ENCODE measurements at regions not wholly inside any gene's neighbourhood (a gene's known extent, or its start where the extent isn't known, plus 50 kb on each side); places are given as distances from the start of the nearest gene placed in this dataset.

GRCh38 chr16:86120201-86121192 lies 221.5 kb downstream of the IRF8 start:
- Histone ChIP-seq H3K4me1 (no peaks in the 10 kb centered on the region), H3K9me3 (no peaks in the 10 kb centered on the region), H3K27ac (no peak overlapping the region), H3K4me2 (no peak overlapping the region), H3K4me3 (no peak overlapping the region)
- FAIRE-seq (no peak), DNase-seq (ENCODE audit: low read depth in 1 of 2, low spot score in 1 of 2) (no peak), ATAC-seq (no peak)
- ChIA-PET POLR2A (no interaction called here), CTCF (no interaction called here)
- TF ChIP-seq, protein P1, sequence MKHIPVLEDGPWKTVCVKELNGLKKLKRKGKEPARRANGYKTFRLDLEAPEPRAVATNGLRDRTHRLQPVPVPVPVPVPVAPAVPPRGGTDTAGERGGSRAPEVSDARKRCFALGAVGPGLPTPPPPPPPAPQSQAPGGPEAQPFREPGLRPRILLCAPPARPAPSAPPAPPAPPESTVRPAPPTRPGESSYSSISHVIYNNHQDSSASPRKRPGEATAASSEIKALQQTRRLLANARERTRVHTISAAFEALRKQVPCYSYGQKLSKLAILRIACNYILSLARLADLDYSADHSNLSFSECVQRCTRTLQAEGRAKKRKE (CRISPR knock-in tag; IDR thresholded peaks at IDR 0.05; ENCODE audit: low read depth) = no peak
- TF ChIP-seq HES2 (IDR thresholded peaks at IDR 0.05) = no peak
- no peak for TF ChIP-seq RCOR1 (IDR thresholded peaks at IDR 0.05; ENCODE audit: low read depth, low read length)
- TF ChIP-seq NFE2L2 (conservative IDR thresholded peaks at IDR 0.05; ENCODE audit: low read length) = no peak
- no peak for TF ChIP-seq JUNB (IDR thresholded peaks at IDR 0.05)
- TF ChIP-seq REST (IDR thresholded peaks at IDR 0.05) = no peak
- TF ChIP-seq FOSL2 (IDR thresholded peaks at IDR 0.05) = no peak
- TF ChIP-seq FOSL2 (CRISPR knock-in tag; IDR thresholded peaks at IDR 0.05) = no peak
- no peak for TF ChIP-seq HMGXB4 (CRISPR knock-in tag; IDR thresholded peaks at IDR 0.05; ENCODE audit: borderline replicate concordance)
- TF ChIP-seq FOXS1 (CRISPR knock-in tag; IDR thresholded peaks at IDR 0.05) = no peak
- no peak for TF ChIP-seq HOXB5 (CRISPR knock-in tag; IDR thresholded peaks at IDR 0.05)
- TF ChIP-seq JUN (IDR thresholded peaks at IDR 0.05) = no peak
- TF ChIP-seq PBX3 (IDR thresholded peaks at IDR 0.05) = no peak
- TF ChIP-seq, protein P2, sequence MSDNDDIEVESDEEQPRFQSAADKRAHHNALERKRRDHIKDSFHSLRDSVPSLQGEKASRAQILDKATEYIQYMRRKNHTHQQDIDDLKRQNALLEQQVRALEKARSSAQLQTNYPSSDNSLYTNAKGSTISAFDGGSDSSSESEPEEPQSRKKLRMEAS (IDR thresholded peaks at IDR 0.05) = no peak
- TF ChIP-seq CBX2 (IDR thresholded peaks at IDR 0.05; ENCODE audit: borderline replicate concordance, low read depth) = no peak
- TF ChIP-seq MAZ (IDR thresholded peaks at IDR 0.05; ENCODE audit: borderline replicate concordance, low read depth, low read length) = no peak
- WGBS (ENCODE audit: missing lambda C conversion rate) = 16% methylated on average over 8 of the region's 8 CpGs

- TF ChIP-seq NR3C1 (IDR thresholded peaks at IDR 0.05) = no peak
- TF ChIP-seq PBX3 (IDR thresholded peaks at IDR 0.05) = no peak
- TF ChIP-seq GATA3 (IDR thresholded peaks at IDR 0.05; ENCODE audit: borderline replicate concordance) = no peak
- no peak for TF ChIP-seq BHLHE40 (IDR thresholded peaks at IDR 0.05; ENCODE audit: low read depth, low read length)
- no peak for TF ChIP-seq MAZ (IDR thresholded peaks at IDR 0.05; ENCODE audit: borderline replicate concordance, low read depth, low read length)
- DNase-seq (ENCODE audit: low read depth in 1 of 2, low spot score in 1 of 2) (no peak), ATAC-seq (no peak), FAIRE-seq (no peak)
- Histone ChIP-seq H3K4me3 (no peak overlapping the region), H3K4me2 (no peak overlapping the region), H3K9me3 (no peaks in the 10 kb centered on the region), H3K27ac (no peak overlapping the region), H3K4me1 (no peaks in the 10 kb centered on the region)
- 8% methylated on average over 3 of the region's 3 CpGs for WGBS (ENCODE audit: missing lambda C conversion rate)
- CTCF ChIA-PET = interaction anchor here (1.2 kb wide), 1 partner anchor 21 kb away, joined by 3 read pairs; no protein-coding TSS in a partner anchor
- POLR2A ChIA-PET = no interaction called here
Observed at GRCh38 chr16:86121374-86122010, 222.5 kb downstream of the IRF8 start.

Data from A549 (cell line).